OCI-LY1 (cell line): ENCODE measurements at regions not wholly inside any gene's neighbourhood (a gene's known extent, or its start where the extent isn't known, plus 50 kb on each side); places are given as distances from the start of the nearest gene placed in this dataset.
"Not testable (repeated sequence)": the region's sequence is repeated elsewhere in the genome, so short reads cannot be mapped to it uniquely, and the experiment has no call there.

Source experiments
- H2AFZ ChIP-seq: fragments of 200-600 bp; sonication (generic), shearing (Covaris generic); 2 replicates; pipeline ENCODE4 v1.6.0; 2014; ENCODE audit warnings: antibody characterized with exemption, mild to moderate bottlenecking, low read length
- H3F3A ChIP-seq: fragments of 200-600 bp; sonication (generic), shearing (Covaris generic); 2 replicates; pipeline ENCODE4 v1.6.0; 2014; ENCODE audit warnings: mild to moderate bottlenecking, antibody characterized with exemption, low read length, moderate library complexity; ENCODE audit not compliant: insufficient read depth
- H3K27ac ChIP-seq: fragments of 200-600 bp; sonication (generic); 2 replicates; pipeline ENCODE4 v1.5.1; 2014; ENCODE audit warnings: low read length, mixed run types, mild to moderate bottlenecking, low read depth; ENCODE audit not compliant: poor library complexity, severe bottlenecking
- H3K27me3 ChIP-seq: fragments of 200-600 bp; sonication (generic); 2 replicates; pipeline ENCODE4 v1.6.0; 2014; ENCODE audit warnings: antibody characterized with exemption, mild to moderate bottlenecking, low read length, moderate library complexity; ENCODE audit not compliant: insufficient read depth
- H3K36me3 ChIP-seq: fragments of 200-600 bp; sonication (generic); 2 replicates; pipeline ENCODE4 v1.6.1; 2014; ENCODE audit warnings: mild to moderate bottlenecking, antibody characterized with exemption, low read length, moderate library complexity, mixed read lengths; ENCODE audit not compliant: insufficient read depth
- H3K4me1 ChIP-seq: fragments of 200-600 bp; sonication (generic); 2 replicates; pipeline ENCODE4 v1.5.1; 2014; ENCODE audit warnings: mild to moderate bottlenecking, low read length, moderate library complexity; ENCODE audit not compliant: insufficient read depth, severe bottlenecking
- H3K4me2 ChIP-seq: fragments of 200-600 bp; sonication (generic), shearing (Covaris generic); 2 replicates; pipeline ENCODE4 v1.6.1; 2014; ENCODE audit warnings: low read length
- H3K4me3 ChIP-seq: fragments of 200-600 bp; sonication (generic); 2 replicates; pipeline ENCODE4 v1.5.1; 2014; ENCODE audit warnings: low read length, low read depth, mild to moderate bottlenecking, mixed read lengths; ENCODE audit not compliant: poor library complexity, severe bottlenecking
- H3K79me2 ChIP-seq: fragments of 200-600 bp; shearing (Covaris generic); 2 replicates; pipeline ENCODE4 v1.6.1; 2016; ENCODE audit warnings: mixed run types, low read length, mixed read lengths; ENCODE audit not compliant: insufficient read depth
- H3K9ac ChIP-seq: fragments of 200-600 bp; sonication (generic), shearing (Covaris generic); 2 replicates; pipeline ENCODE4 v1.6.1; 2014; ENCODE audit warnings: mild to moderate bottlenecking, low read length, mixed read lengths
- H3K9me2 ChIP-seq: fragments of 200-600 bp; sonication (generic), shearing (Covaris generic); 2 replicates; pipeline ENCODE4 v1.6.1; 2014; ENCODE audit warnings: low read depth, mild to moderate bottlenecking, low read length, mixed read lengths
- H3K9me3 ChIP-seq: fragments of 200-600 bp; shearing (Covaris generic); 2 replicates; pipeline ENCODE4 v1.6.1; 2014; ENCODE audit warnings: low read length, mixed read lengths
- H4K20me1 ChIP-seq: fragments of 200-600 bp; sonication (generic), shearing (Covaris generic); 2 replicates; pipeline ENCODE4 v1.6.0; 2016; ENCODE audit warnings: mild to moderate bottlenecking, low read length; ENCODE audit not compliant: insufficient read depth
- EZH2 ChIP-seq: fragments of 200-600 bp; sonication (generic), shearing (Covaris generic); IDR thresholded peaks from 2 replicates; pipeline ENCODE4 v1.8.0; 2017; ENCODE audit warnings: borderline replicate concordance, mixed run types, mild to moderate bottlenecking, antibody characterized with exemption, low read length, moderate library complexity, mixed read lengths
- TF ChIP-seq, protein P1 (sequence below): fragments of 200-600 bp; sonication (generic), shearing (Covaris generic); IDR thresholded peaks from 2 replicates; pipeline ENCODE4 v1.5.1; 2017; ENCODE audit warnings: mild to moderate bottlenecking, antibody characterized with exemption, low read length, moderate library complexity, mixed read lengths

DNA sequence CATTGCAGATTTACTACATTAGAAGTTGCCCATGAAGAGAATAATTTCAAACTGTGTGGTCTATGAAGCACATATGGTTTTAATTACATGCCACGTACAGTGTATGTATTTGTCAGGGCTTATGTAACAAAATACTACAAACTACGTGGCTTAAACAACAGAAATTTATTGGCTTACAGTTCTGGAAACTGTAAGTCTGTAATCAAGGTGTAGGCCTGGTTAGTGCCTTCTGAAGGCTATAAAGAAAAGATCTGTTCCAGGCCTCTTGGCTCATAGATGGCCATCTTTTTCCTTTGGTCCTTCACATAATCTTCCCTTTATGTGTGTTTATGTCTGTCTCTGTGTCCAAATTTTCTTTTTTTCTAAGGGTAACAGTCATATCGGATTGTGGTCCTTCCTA, 1160.2 kb downstream of the FAM133A start:
- TF ChIP-seq, protein P1, sequence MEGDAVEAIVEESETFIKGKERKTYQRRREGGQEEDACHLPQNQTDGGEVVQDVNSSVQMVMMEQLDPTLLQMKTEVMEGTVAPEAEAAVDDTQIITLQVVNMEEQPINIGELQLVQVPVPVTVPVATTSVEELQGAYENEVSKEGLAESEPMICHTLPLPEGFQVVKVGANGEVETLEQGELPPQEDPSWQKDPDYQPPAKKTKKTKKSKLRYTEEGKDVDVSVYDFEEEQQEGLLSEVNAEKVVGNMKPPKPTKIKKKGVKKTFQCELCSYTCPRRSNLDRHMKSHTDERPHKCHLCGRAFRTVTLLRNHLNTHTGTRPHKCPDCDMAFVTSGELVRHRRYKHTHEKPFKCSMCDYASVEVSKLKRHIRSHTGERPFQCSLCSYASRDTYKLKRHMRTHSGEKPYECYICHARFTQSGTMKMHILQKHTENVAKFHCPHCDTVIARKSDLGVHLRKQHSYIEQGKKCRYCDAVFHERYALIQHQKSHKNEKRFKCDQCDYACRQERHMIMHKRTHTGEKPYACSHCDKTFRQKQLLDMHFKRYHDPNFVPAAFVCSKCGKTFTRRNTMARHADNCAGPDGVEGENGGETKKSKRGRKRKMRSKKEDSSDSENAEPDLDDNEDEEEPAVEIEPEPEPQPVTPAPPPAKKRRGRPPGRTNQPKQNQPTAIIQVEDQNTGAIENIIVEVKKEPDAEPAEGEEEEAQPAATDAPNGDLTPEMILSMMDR, result no peak
- no peak for TF ChIP-seq EZH2
- Histone ChIP-seq H4K20me1 (no peaks in the 10 kb centered on the region), H3F3A (no peaks in the 10 kb centered on the region), H3K9ac (no peak overlapping the region), H3K27me3 (no peaks in the 10 kb centered on the region), H3K9me3 (no peaks in the 10 kb centered on the region), H3K4me3 (no peak overlapping the region), H3K79me2 (no peaks in the 10 kb centered on the region), H3K4me2 (no peak overlapping the region), H3K9me2 (no peaks in the 10 kb centered on the region), H3K4me1 (no peaks in the 10 kb centered on the region), H3K36me3 (no peaks in the 10 kb centered on the region), H3K27ac (no peak overlapping the region), H2AFZ (no peak overlapping the region)

DNA sequence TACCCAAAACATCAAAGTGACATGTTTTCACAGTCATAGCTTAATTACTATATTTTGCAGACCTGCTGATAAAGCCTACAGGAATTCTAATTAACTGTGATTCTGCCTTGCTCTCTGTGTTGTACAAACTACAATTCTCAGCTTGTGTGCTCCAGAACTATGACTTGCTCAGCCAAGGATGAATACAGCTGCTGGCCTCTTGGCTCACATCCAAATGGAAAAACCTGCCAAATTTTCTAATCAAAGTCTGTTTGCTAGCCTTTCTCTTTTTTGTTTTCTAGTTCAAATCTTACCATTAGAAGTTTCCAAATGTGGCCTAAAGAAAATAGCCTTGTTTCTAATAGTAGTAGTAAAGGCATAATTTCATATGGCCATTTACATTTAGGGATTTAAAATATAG, 1176.8 kb downstream of the FAM133A start:
- no peak overlapping the region for H3K4me3 ChIP-seq
- H3F3A ChIP-seq, result no peaks in the 10 kb centered on the region
- peaks cover 14% of the 10 kb centered on the region for H3K4me1 ChIP-seq
- no peaks in the 10 kb centered on the region for H3K9me2 ChIP-seq
- no peaks in the 10 kb centered on the region for H3K36me3 ChIP-seq
- H4K20me1 ChIP-seq, result no peaks in the 10 kb centered on the region
- H3K79me2 ChIP-seq, result no peaks in the 10 kb centered on the region
- H3K9ac ChIP-seq, result no peak overlapping the region
- H3K27ac ChIP-seq, result no peak overlapping the region
- H3K27me3 ChIP-seq, result no peaks in the 10 kb centered on the region
- no peak overlapping the region for H3K4me2 ChIP-seq
- H2AFZ ChIP-seq, result no peak overlapping the region
- H3K9me3 ChIP-seq, result no peaks in the 10 kb centered on the region
- TF ChIP-seq, protein P1, result no peak
- no peak for TF ChIP-seq EZH2

DNA sequence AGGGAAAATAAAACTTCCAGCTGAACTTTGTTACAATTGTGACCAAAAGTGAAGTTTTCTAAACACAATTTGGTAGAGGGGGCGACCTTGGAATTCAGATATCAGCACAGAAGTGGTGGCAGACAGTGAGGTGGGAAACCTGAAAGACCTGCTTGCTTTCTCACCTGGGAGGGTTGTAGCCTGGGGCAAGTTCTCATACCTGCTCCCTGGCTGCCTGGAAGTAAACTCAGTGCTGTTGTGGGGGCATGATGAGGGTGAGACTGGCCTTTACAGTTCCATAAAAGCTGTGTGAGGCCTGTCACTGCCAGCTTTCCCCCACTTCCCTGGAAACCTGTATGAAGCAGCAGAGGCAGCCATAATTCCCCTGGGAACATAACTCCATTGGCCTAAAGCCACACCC, 1180.2 kb downstream of the FAM133A start:
- TF ChIP-seq EZH2, result no peak
- TF ChIP-seq, protein P1, result no peak
- no peaks in the 10 kb centered on the region for H4K20me1 ChIP-seq
- no peaks in the 10 kb centered on the region for H3F3A ChIP-seq
- H3K27ac ChIP-seq, result no peak overlapping the region
- H3K27me3 ChIP-seq, result no peaks in the 10 kb centered on the region
- peaks cover 14% of the 10 kb centered on the region for H3K4me1 ChIP-seq
- H3K9ac ChIP-seq, result no peak overlapping the region
- H3K79me2 ChIP-seq, result no peaks in the 10 kb centered on the region
- H3K9me2 ChIP-seq, result no peaks in the 10 kb centered on the region
- H3K4me2 ChIP-seq, result no peak overlapping the region
- H3K9me3 ChIP-seq, result no peaks in the 10 kb centered on the region
- no peak overlapping the region for H3K4me3 ChIP-seq
- H3K36me3 ChIP-seq, result no peaks in the 10 kb centered on the region
- no peak overlapping the region for H2AFZ ChIP-seq

DNA sequence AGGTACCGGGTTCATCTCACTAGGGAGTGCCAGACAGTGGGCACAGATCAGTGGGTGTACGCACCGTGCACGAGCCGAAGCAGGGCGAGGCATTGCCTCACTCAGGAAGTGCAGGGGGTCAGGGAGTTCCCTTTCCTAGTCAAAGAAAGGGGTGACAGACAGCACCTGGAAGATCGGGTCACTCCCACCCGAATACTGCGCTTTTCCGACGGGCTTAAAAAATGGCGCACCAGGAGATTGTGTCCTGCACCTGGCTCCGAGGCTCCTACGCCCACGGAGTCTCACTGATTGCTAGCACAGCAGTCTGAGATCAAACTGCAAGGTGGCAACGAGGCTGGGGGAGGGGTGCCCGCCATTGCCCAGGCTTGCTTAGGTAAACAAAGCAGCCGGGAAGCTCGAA, 1188.5 kb downstream of the FAM133A start:
- not testable (repeated sequence) for H3K27ac ChIP-seq, H3K4me1 ChIP-seq, H3K9ac ChIP-seq, H3K79me2 ChIP-seq, H3K27me3 ChIP-seq, H3F3A ChIP-seq, H3K4me2 ChIP-seq, H3K36me3 ChIP-seq, H2AFZ ChIP-seq, H3K4me3 ChIP-seq, H4K20me1 ChIP-seq, H3K9me2 ChIP-seq, H3K9me3 ChIP-seq
